PC-3 (cell line): ENCODE measurements at regions not wholly inside any gene's neighbourhood (a gene's known extent, or its start where the extent isn't known, plus 50 kb on each side); places are given as distances from the start of the nearest gene placed in this dataset.

Experiments used
- CTCF ChIP-seq: fragments of 300-600 bp; sonication (generic); conservative IDR thresholded peaks from 2 replicates; pipeline ENCODE4 v1.5.1; 2017; ENCODE audit warnings: antibody characterized with exemption, low read depth, mild to moderate bottlenecking, low read length
- EZH2 ChIP-seq: fragments of 300-600 bp; sonication (generic); IDR thresholded peaks from one replicate; pipeline ENCODE4 v1.6.1; 2017; ENCODE audit warnings: antibody characterized with exemption, mild to moderate bottlenecking, low read length; ENCODE audit not compliant: unreplicated experiment
- EZH2phosphoT487 ChIP-seq: fragments of 300-600 bp; sonication (generic); IDR thresholded peaks from 2 replicates; pipeline ENCODE4 v1.6.1; 2018; ENCODE audit warnings: mild to moderate bottlenecking, antibody characterized with exemption, low read length, borderline replicate concordance

GRCh38 chr15:53453253-53454105, 306.0 kb downstream of the WDR72 start:
- TF ChIP-seq CTCF, result no peak
- no peak for TF ChIP-seq EZH2
- no peak for TF ChIP-seq EZH2phosphoT487
